NCI-H460 (cell line): ENCODE measurements at regions not wholly inside any gene's neighbourhood (a gene's known extent, or its start where the extent isn't known, plus 50 kb on each side); places are given as distances from the start of the nearest gene placed in this dataset.
A peak's percentile ranks its signal among the peaks of the same experiment; 100 is the strongest.

Source experiments
- DNase-seq: peaks from one replicate; pipeline ENCODE4 v3.0.0-alpha.2; 2016; ENCODE audit warnings: low read depth; ENCODE audit errors: extremely low read depth

DNA sequence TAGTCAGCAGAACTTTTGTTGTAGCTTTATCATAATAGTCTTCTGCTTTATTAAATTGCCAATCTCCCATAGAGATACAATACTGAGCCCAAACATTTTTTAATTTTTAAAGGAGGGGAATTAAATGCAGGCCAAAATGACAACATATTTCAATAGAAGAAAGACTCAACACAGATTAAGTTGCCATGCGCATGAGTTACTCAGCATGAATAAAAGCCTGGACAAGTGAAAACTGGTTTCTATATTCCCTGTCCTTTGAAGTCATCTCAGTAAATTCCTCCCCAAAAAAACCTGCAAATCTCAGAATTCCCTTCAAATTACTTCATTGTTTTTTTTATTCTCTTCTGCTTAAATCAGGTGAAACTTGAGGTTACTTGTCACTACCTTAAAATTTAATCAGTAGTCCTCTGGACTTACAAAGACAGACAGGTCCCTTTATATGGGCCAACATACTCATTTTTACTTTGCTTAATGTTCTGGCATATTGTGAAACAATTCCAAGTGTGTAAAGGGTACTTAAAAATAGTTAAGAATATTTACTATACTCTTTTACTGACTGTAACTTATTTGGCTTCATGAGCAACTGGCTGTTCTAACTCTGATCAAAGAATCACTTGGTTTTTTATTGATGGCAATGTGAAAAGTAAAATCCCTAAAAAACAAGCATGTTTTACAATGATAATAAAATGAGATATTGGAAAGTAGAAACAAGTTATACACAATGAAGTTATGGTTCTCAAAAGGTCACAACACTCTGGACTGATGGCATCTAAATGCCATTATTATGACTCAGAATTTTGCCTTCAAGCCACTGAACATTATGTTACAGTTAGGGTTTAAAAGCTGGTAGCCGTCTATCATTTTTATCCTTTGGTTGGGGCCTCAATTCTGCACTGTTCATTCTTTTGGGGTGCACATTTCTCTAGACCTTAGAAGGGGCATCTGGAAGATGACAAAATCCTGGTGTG lies 49.9 kb upstream of the COL21A1 start:
- DNase-seq: peak; percentile 16
